SK-MEL-5 (cell line): ENCODE measurements at regions not wholly inside any gene's neighbourhood (a gene's known extent, or its start where the extent isn't known, plus 50 kb on each side); places are given as distances from the start of the nearest gene placed in this dataset.
"Not testable (repeated sequence)": the region's sequence is repeated elsewhere in the genome, so short reads cannot be mapped to it uniquely, and the experiment has no call there.

Experiments used
- DNase-seq: peaks from one replicate; pipeline ENCODE4 v3.0.0-alpha.2; 2016; ENCODE audit warnings: low read depth, low spot score
- in situ Hi-C: cut with HindIII; loops from 2 replicates; pipeline ENCODE4 v1.10.0; 2016; ENCODE audit warnings: low sequenced_read_pairs, high pct_unique_total_duplicates, low pct_unique_long_range_greater_than_20kb

DNA sequence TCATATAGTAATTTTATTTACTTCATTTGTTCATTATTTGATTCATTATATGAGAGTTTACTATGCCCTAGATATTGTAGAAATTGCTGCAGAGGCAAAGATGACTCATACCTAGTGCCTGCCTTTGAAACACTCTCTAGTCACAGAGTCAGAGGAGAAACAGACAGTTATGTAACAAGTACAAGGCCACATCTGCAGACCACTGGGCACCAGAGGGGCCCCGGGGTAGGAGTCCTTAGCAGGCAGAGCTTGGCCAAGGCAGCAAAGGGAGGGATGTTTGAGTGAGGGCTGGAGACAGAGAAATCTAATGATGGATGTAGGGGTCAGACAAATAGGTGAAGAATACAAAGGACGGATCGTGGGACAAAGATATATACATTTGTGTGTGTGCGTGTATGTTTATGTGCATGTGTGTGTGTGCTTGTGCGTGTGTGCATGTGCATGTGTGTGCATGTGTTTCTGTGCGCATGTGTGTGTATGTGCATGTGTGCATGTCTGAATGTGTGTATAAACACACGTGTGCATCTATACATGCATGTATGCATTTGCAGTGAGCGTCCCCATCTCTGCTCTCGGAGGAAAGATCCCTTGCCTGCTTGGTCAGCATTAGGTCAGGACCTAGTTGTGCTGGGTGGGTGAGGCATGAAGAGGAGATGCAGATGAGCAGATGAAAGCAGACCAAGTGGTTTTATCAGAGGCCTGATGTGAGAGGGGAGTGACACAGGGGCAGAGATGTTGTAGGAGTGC lies 170.6 kb upstream of the MYT1L start:
- DNase-seq = no peak
- in situ Hi-C loops = no loop called here

DNA sequence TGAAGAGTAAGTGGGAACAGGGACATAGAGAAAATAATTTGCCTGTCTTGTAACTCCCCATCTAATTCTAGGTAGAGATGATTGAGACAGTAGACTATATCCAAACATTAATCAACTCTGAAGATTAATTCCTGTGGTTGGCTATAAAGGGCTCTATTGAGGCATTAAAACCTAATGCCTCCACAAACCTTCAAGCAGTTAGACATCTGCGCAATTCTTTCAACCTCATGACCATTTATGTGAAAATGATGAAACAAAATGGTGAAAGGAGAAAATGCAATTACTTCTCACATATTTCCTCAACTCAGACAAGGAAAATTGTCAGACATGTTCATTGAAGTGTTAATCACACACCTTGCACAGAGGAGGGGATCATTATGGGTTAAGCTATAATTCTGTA lies 164.5 kb upstream of the MYT1L start:
- DNase-seq = no peak
- in situ Hi-C loops = no loop called here

DNA sequence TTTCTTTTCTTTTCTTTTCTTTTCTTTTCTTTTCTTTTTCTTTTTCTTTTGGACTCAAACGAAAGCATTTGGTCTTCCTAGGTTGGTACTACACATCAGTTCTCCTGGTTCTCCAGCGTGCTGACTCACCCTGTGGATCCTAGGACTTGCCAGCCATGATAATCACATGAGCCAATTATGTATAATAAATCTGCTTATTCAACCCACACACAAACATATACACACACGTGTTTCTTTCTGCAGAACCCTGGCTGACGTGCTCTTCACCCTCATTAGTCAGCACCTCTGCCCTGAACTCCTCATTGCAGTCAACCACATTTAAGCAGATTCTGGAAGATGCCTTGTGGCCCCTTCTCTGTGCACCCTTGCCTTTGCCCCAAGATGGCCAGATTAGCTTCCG lies 162.4 kb upstream of the MYT1L start:
- no peak for DNase-seq
- in situ Hi-C loops = no loop called here

DNA sequence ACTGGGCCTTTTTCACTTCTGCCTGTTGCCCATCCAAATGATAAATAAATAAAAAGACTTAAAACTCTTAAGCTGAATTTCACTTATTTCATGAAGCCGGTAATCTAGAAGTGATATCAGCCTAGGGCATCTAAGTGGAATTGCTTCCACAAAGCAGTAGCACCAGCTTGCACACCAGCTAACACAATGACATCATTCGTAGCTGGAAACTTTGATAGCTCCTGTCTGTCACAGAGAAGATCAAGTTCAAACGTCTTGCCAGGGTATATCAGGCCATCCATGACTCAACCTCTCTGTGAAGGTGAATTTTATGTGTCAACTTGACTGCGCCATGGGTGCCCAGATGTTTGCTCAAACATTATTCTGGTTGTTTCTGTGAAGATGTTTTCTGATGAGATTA lies 161.7 kb upstream of the MYT1L start:
- in situ Hi-C loops = no loop called here

DNA sequence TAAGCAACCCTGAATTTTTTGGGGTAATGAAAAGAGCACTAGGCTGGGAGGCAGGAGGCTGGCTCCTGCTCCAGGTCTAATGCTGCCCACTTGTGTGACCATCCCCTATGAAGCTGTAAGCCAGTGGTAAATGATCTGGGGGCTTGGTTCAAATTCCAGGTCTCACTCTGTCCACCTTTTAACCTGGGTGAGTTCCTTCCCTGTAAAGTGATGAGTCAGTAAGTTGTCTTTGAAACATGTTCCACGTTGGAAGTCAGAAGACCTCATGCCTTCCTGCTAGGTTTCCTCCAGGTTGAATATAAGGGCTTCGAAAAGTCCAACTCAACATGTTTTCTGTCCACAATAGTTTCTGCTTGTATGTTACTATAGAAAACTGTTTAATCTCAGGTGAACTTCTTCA lies 160.9 kb upstream of the MYT1L start:
- in situ Hi-C loops = no loop called here

More for the DNA sequence above, 161.7 kb upstream of the MYT1L start:
- DNase-seq = no peak

DNA sequence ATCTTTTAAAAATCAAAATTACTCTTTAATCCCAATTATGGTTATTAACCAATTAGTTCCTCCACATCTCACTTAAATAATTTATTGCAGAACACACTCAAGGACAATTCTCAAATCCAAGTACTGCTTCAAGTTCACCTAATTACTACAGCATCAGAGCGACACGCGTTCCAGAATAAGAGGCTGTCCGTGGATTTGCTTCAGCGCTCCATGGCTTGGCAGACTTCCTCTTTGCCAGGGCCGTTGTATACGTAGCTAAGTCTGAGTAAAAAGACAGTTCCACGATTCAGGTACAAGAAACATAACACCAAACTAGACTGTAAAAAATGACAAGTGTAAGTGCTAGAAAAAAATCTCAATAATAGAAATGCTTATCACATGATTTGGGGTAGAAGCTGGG lies 153.2 kb upstream of the MYT1L start:
- DNase-seq = no peak
- in situ Hi-C loops = no loop called here

More for the DNA sequence above, 160.9 kb upstream of the MYT1L start:
- no peak for DNase-seq

DNA sequence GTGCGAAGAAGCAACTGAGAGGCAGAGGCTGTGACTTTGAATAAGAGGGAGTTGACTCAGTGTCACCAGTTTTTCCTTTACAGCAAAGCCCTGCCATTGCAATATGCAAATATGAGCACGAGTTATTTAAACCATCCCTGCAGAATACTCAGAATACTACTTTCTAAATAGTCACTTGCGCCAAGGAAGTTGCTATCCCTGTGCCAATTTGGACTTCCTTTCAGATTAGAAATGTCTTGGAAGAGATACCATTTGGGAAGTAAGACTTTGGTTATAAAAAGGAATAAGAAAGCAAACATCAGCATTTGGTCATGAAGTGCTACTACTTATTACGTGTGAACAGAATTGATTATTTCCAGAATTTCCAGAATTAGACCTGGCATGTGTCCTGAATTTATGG lies 151.8 kb upstream of the MYT1L start:
- in situ Hi-C loops = no loop called here

DNA sequence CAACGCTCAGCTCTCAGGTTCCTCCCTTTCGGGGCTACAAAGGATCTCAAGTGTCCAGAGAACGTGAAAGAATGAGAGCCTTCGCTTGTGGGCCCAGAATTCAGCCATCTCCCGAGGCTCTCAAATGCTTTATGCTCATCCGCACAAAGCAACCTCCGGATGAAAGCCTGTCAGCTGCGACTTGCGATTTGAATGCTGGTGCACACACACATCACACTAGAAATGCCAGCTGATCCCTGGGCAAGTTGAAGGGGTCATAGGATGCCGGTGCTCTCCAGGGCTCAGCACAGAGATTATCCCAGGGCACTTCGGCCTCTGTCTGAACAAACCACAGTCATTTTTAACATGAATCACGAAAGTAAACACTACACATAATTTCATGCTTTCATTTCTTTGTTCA lies 141.8 kb upstream of the MYT1L start:
- in situ Hi-C loops = no loop called here
- DNase-seq = no peak

More for the DNA sequence above, 151.8 kb upstream of the MYT1L start:
- no peak for DNase-seq

DNA sequence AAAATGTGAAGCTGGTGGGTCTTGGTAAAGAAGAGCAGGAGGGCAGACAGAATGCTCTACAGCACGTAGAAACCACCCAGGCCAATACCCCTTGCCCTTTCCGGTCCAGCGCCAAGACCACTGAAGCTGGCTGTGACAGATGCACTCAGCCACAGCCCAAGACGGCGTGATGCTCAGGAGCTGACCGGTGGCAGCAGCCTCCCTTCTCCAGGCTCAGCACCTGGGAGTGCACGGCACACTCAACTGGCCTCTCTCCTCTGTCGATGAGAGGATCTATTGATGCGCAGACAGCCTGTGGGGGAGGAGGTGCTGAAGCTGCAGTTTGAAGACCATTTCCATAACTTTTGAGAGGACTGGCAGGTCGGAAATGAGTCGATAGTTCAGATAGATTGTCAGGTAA lies 141.0 kb upstream of the MYT1L start:
- no peak for DNase-seq
- in situ Hi-C loops = no loop called here

DNA sequence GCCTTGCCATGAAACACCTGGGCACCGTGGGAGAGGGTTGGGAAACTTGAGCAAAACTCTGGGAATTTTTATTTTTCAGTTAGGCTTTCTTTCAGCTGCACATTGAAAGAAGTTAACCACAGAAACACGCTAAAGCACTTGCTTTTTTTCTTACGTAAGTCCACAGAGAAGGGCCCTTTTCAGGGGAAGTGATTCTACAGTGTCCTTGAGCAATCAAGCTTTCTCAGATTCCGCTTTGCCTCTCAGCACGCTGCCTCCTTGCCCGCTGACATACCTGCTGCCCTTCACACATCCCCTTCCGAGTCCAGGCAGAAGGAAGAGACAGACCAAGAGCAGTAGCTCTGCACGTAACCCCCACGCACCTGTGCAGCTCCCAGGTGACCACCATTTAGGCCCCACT lies 135.5 kb upstream of the MYT1L start:
- in situ Hi-C loops = no loop called here
- no peak for DNase-seq

DNA sequence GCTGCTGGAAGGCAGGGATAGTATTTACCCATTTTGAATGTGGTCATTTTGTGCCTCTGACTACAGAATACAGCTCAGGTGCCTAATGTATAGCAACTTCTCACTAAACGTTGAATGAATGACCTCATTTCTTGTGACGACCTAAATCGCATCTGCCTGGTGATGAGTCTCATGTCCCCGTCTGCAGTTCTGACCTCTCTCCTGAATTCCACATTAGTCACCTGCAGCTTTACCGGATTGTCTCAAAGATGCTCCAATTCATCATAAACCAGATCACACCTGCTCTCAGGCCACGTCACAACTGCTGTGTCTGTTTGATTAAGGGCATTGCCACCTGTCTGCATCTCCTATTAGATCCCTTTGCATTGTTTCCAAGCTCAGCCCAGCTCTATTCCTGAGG lies 133.6 kb upstream of the MYT1L start:
- in situ Hi-C loops = no loop called here
- DNase-seq = no peak

DNA sequence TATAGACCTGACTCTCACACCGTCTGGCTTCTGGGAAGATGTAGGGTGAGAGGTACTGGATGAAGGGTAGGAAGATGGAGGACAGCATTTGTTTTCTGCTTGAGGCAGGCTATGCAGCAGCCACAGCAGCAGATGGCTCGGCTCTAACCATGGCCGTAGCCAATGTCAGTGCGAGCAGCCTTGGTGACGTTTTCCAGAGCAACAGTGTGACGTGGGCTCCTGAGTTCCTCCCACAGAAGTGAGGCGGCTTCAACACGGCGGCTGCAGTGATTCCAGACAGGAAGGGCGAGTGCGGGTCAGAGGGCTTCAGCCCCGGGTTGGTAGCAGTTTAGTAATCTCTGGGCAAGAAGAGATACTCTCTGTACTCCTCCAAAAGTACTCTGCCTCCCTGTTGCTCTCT lies 133.0 kb upstream of the MYT1L start:
- no peak for DNase-seq
- in situ Hi-C loops = no loop called here

DNA sequence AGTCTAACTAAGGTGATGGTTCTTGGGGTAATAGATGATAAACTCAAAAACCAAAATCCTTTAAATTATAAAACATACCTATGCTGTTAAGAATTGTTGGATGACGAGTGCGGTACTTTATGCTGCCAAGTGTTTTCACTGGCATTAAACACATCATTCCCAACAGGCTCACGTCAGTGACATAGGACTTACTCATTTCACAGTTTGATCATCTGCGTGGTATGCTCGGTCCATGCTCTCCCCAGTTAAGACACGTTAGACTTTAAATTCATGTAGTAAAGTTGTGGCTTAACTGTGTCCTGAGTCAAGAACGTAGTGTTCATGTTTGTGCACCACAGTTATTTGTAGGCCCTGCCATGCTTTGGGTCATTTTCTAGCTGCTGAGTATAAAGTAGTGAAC lies 125.6 kb upstream of the MYT1L start:
- in situ Hi-C loops = no loop called here
- no peak for DNase-seq

DNA sequence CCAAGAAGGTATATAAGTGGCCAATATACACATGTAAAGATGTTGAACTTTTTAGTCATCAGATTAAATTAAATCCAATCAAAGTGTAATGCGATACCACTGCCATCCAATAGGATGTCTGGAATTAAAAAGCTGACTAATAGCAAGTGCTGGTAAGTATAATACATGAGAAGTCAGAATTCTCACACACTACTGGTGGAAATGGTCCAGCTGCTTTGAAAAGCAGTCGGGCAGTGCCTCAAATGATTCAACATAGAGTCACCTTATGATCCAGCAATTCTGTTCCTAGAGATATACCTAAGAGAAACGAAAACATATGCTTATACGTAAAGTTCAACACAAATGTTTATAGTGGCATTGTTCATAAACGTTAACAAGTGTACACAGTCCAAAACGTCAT lies 124.1 kb upstream of the MYT1L start:
- DNase-seq = no peak
- in situ Hi-C loops = no loop called here

DNA sequence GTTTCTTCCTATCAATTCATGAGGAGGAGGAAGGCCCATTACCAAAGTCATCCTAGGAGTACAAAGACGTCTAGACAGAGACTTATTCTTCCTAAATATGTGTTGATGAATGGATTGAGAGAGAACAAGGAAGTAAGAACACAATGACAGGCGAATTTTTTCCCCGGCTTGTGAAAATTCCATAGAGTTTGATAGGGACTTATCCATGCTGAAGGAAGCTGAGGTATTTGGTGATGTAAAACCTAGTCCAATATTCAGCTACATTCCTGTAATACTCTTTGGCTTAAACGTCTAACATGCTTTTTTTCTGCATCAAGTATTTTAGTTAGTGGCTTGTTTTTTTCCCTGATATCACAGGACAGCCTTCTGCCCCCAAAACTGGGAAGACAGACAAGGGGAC lies 121.9 kb upstream of the MYT1L start:
- DNase-seq = no peak
- in situ Hi-C loops = no loop called here

DNA sequence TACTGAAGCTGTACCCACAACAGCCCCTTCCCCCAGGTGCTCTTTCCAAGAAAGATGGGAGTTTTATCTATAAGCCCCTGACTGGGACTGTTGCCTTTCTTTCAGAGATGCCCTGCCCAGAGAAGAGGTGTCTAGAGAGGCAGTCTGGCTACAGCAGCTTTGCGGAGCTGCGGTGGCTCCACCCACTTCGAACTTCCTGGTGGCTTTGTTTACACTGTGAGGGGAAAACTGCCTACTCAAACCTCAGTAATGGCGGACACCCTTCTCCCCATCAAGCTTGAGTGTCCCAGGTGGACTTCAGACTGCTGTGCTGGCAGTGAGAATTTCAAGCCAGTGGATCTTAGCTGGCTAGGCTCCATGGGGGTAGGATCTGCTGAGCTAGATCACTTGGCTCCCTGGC lies 120.2 kb upstream of the MYT1L start:
- not testable (repeated sequence) for DNase-seq

DNA sequence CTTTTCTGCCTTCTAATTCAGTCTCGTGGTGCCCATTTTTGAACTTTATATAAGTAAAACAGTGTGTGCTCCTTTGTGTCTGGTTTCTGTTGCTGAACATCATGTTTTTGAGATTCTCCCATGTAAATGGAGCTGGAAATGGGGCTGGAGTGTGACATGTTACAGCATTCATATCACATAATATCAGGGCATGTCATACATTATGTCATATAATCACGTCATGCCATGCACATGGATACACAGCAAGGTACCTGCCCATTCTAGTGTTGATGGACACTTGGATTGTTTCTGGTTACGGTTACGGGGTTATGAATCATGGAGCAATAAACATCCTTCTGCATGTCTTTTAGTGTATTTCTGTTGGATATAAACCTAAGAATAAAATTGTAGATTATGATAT lies 117.1 kb upstream of the MYT1L start:
- DNase-seq = no peak
- in situ Hi-C loops = no loop called here

More for the DNA sequence above, 120.2 kb upstream of the MYT1L start:
- in situ Hi-C loops = not testable (repeated sequence)

DNA sequence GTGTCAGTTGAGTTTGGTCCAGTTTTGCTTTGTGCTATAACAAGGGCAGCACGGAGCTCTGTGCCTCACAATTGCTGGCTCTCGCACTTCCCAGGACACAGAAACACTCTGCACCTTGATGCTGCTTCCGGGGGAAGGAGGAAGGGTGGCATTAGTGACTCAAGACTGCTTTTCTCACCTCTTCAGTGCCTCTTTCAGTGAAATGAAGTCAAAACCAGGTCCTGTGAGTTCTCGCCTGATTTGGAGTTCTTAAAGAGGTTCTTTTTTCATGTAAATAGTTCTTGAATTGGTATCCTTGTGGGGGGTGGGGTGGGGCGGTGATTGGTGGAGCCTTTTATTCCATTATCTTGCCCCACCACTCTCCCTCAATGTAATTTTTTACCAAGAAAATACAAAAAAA lies 91.5 kb upstream of the MYT1L start:
- no peak for DNase-seq
- in situ Hi-C loops = no loop called here

DNA sequence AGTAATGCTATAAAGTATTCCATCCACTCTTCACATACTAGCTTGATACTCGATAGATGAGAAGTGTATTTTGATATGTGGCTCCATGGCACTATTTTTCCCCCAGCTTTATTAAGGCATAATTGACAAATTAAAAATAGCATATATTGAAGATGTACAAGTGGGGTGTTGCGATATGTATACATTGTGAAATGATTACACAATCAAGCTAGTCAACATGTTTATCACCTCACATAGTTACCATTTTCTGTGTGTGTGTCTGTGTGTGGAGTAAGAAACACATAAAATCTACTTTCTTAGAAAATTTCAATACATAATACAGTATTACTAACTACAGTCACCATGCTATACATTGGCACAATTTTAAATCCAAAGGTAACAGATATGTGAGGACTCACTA lies 82.5 kb upstream of the MYT1L start:
- no peak for DNase-seq
- in situ Hi-C loops = no loop called here

DNA sequence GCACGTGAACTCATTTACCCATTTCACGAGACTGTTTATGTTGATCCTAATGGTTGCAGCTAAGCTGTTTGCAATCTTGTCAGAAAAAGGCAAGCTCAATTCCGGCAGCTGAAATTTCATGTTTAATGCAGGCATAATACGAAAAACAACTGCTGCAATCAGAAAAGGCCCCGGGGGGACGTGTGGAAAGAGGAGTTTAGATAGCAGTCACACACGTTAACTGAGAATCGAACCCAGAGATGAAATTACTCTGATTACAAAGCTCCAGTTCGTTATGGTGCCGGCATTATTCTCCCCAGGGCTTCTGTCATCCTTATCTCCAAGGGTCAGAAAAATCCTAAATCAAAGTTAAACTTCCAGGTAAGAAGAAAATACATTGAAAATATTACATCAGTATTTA lies 79.9 kb upstream of the MYT1L start:
- DNase-seq = no peak
- in situ Hi-C loops = no loop called here
